HCT116 (cell line): ENCODE measurements at regions not wholly inside any gene's neighbourhood (a gene's known extent, or its start where the extent isn't known, plus 50 kb on each side); places are given as distances from the start of the nearest gene placed in this dataset.

ENCODE experiments used
- ATAC-seq: fragments of 200-7000 bp; cut with Tn5 transposase; 2 replicates; pipeline ENCODE4 v1.9.1; 2020; ENCODE audit warnings: mild to moderate bottlenecking, moderate library complexity
- BruUV-seq: library from RNA; stranded (reverse); fragments of 400-500 nt; replicated peaks from 2 replicates; lab custom pipeline; 2021; lab: Mats Ljungman, UMichigan
- CTCF ChIA-PET: fragments of 300-600 bp; sonication (Branson Sonifier 250); formaldehyde crosslinking; loops from one replicate; lab custom pipeline; 2021; ENCODE audit warnings: antibody characterized with exemption; lab: Charles Lee
- POLR2A ChIA-PET: fragments of 300-600, 350-600 bp; sonication (Branson Sonifier 250); formaldehyde crosslinking; loops from one replicate; lab custom pipeline; 2021; ENCODE audit warnings: antibody characterized with exemption; lab: Charles Lee
- RAD21 ChIA-PET, 2 experiments: fragments of 300-600 bp; sonication (Branson Sonifier 250); formaldehyde crosslinking; loops; one replicate each; lab custom pipeline; 2023; ENCODE audit warnings: low total read pairs in 2 of 2; ENCODE audit not compliant: uncharacterized antibody in 2 of 2, unreplicated experiment in 2 of 2, low non-redundant PET in 1 of 2; lab: Charles Lee
- DNase-seq: peaks from one replicate; pipeline ENCODE4 v3.0.0-alpha.2; 2010; ENCODE audit warnings: low read depth, low spot score
- H2AFZ ChIP-seq: fragments of 200-600 bp; shearing (Covaris generic), sonication (generic); 2 replicates; pipeline ENCODE4 v1.6.1; 2017; ENCODE audit warnings: low read depth, mixed run types, mixed read lengths, antibody characterized with exemption, low read length; ENCODE audit not compliant: poor library complexity, severe bottlenecking
- H3K27ac ChIP-seq: 2 replicates; pipeline ENCODE4 v1.5.1; 2012; ENCODE audit warnings: low read depth, low read length
- H3K27me3 ChIP-seq: fragments of 200-600 bp; sonication (generic); 2 replicates; pipeline ENCODE4 v1.6.1; 2016; ENCODE audit warnings: mixed run types, low read length, mixed read lengths; ENCODE audit not compliant: insufficient read depth
- H3K36me3 ChIP-seq, 2 experiments: fragments of 200-500 bp in 1 of 2; fragments of 200-600 bp in 1 of 2; sonication (Bioruptor generic) in 1 of 2; sonication (generic) in 1 of 2; 2 replicates each; pipeline versions ENCODE4 v1.5.1 to v1.6.1; 2014 to 2016; ENCODE audit warnings: low read length in 2 of 2, inconsistent platforms in 1 of 2, mixed read lengths in 1 of 2, mixed run types in 1 of 2; ENCODE audit not compliant: insufficient read depth in 2 of 2, control insufficient read depth in 1 of 2
- H3K4me1 ChIP-seq, 2 experiments: fragments of 200-600 bp in 1 of 2; sonication (generic) in 1 of 2; 2 replicates each; pipeline versions ENCODE4 v1.5.1 to v1.6.1; 2012 to 2017; ENCODE audit warnings: low read length in 2 of 2, inconsistent platforms in 1 of 2, mild to moderate bottlenecking in 1 of 2, mixed read lengths in 1 of 2, mixed run types in 1 of 2, moderate library complexity in 1 of 2; ENCODE audit not compliant: insufficient read depth in 2 of 2, control insufficient read depth in 1 of 2
- H3K4me2 ChIP-seq: fragments of 200-600 bp; sonication (generic); 2 replicates; pipeline ENCODE4 v1.6.1; 2017; ENCODE audit warnings: mixed run types, low read length, mixed read lengths
- H3K4me3 ChIP-seq, 2 experiments: fragments of 200-600 bp in 1 of 2; sonication (generic) in 1 of 2; replicated peaks in 1 of 2; 2 replicates each; pipeline ENCODE4 v1.5.1; 2011 to 2016; ENCODE audit warnings: low read length in 2 of 2, control low read depth in 1 of 2, low read depth in 1 of 2, mild to moderate bottlenecking in 1 of 2, mixed read lengths in 1 of 2, mixed run types in 1 of 2
- H3K79me2 ChIP-seq: fragments of 200-600 bp; sonication (generic); 2 replicates; pipeline ENCODE4 v1.6.1; 2017; ENCODE audit warnings: mild to moderate bottlenecking, mixed run types, low read length, moderate library complexity, mixed read lengths; ENCODE audit not compliant: insufficient read depth
- H3K9ac ChIP-seq: fragments of 200-600 bp; sonication (generic); 2 replicates; pipeline ENCODE4 v1.6.1; 2016; ENCODE audit warnings: low read length, mixed read lengths
- H3K9me2 ChIP-seq: fragments of 200-600 bp; sonication (generic), shearing (Covaris generic); 2 replicates; pipeline ENCODE4 v1.6.1; 2017; ENCODE audit warnings: mixed run types, mild to moderate bottlenecking, moderate library complexity; ENCODE audit not compliant: insufficient read depth
- H3K9me3 ChIP-seq, 2 experiments: fragments of 200-500 bp in 1 of 2; fragments of 200-600 bp in 1 of 2; sonication (Bioruptor generic) in 1 of 2; sonication (generic) in 1 of 2; 2 replicates each; pipeline ENCODE4 v1.6.1; 2014 to 2017; ENCODE audit warnings: low read length in 2 of 2, mixed read lengths in 2 of 2, inconsistent platforms in 1 of 2, low read depth in 1 of 2, mild to moderate bottlenecking in 1 of 2, mixed run types in 1 of 2, moderate library complexity in 1 of 2; ENCODE audit not compliant: control insufficient read depth in 1 of 2, insufficient read depth in 1 of 2
- H4K20me1 ChIP-seq: fragments of 200-600 bp; sonication (generic), shearing (Covaris generic); 2 replicates; pipeline ENCODE4 v1.6.1; 2017; ENCODE audit warnings: mixed run types, mild to moderate bottlenecking, moderate library complexity; ENCODE audit not compliant: insufficient read depth
- CEBPB ChIP-seq: IDR thresholded peaks from 2 replicates; pipeline ENCODE4 v1.6.1; 2012; ENCODE audit warnings: low read depth
- EGR1 ChIP-seq: IDR thresholded peaks from 2 replicates; pipeline ENCODE4 v1.6.1; 2012; ENCODE audit warnings: low read depth
- EZH2 ChIP-seq: fragments of 200-600 bp; sonication (generic); IDR thresholded peaks from 2 replicates; pipeline ENCODE4 v1.6.1; 2017; ENCODE audit warnings: antibody characterized with exemption, mixed run types
- MAX ChIP-seq: IDR thresholded peaks from 2 replicates; pipeline ENCODE4 v1.6.1; 2012
- POLR2AphosphoS5 ChIP-seq: IDR thresholded peaks from 2 replicates; pipeline ENCODE4 v1.6.1; 2011; ENCODE audit warnings: mild to moderate bottlenecking, low read depth, low read length, moderate library complexity
- RAD21 ChIP-seq: IDR thresholded peaks from 2 replicates; pipeline ENCODE4 v1.6.1; 2012; ENCODE audit warnings: low read depth, mild to moderate bottlenecking
- ZFX ChIP-seq: fragments of 450-650 bp; IDR thresholded peaks from 2 replicates; pipeline ENCODE4 v1.6.1; 2017
- intact Hi-C: fragments of 100-400 bp; cut with micrococcal nuclease; formaldehyde crosslinking; loops from 2 replicates; pipeline ENCODE4 v1.10.0; 2022
- TF ChIP-seq, protein P1 (sequence below): IDR thresholded peaks from 2 replicates; pipeline ENCODE4 v1.6.1; 2011; ENCODE audit warnings: mild to moderate bottlenecking, low read length, moderate library complexity; ENCODE audit not compliant: insufficient replicate concordance; ENCODE audit errors: extremely low read depth

GRCh38 chr5:143567583-143568504 is 164.4 kb upstream of the NR3C1 start:
- ATAC-seq: no peak

More at GRCh38 chr5:143567583-143568504, 164.4 kb upstream of the NR3C1 start:
- Histone ChIP-seq H3K27ac (no peak overlapping the region), H3K4me1 (no peaks in the 10 kb centered on the region), H3K4me3 (no peak overlapping the region), H3K36me3 (no peaks in the 10 kb centered on the region), H3K79me2 (no peaks in the 10 kb centered on the region), H4K20me1 (no peaks in the 10 kb centered on the region), H3K9me3 (no peaks in the 10 kb centered on the region), H3K4me2 (no peak overlapping the region), H3K9ac (no peak overlapping the region), H3K9me2 (no peaks in the 10 kb centered on the region), H3K27me3 (no peaks in the 10 kb centered on the region), H2AFZ (no peak overlapping the region)
- no peak for DNase-seq
- CTCF ChIA-PET: no interaction called here
- no TSS peak for BruUV-seq
- no peak for TF ChIP-seq POLR2AphosphoS5
- TF ChIP-seq, protein P1, sequence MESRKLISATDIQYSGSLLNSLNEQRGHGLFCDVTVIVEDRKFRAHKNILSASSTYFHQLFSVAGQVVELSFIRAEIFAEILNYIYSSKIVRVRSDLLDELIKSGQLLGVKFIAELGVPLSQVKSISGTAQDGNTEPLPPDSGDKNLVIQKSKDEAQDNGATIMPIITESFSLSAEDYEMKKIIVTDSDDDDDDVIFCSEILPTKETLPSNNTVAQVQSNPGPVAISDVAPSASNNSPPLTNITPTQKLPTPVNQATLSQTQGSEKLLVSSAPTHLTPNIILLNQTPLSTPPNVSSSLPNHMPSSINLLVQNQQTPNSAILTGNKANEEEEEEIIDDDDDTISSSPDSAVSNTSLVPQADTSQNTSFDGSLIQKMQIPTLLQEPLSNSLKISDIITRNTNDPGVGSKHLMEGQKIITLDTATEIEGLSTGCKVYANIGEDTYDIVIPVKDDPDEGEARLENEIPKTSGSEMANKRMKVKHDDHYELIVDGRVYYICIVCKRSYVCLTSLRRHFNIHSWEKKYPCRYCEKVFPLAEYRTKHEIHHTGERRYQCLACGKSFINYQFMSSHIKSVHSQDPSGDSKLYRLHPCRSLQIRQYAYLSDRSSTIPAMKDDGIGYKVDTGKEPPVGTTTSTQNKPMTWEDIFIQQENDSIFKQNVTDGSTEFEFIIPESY: no peak
- TF ChIP-seq RAD21: no peak
- no peak for TF ChIP-seq ZFX
- TF ChIP-seq CEBPB: no peak
- TF ChIP-seq EGR1: no peak
- no peak for TF ChIP-seq MAX
- no peak for TF ChIP-seq EZH2
- intact Hi-C loops: no loop called here
- RAD21 ChIA-PET: no interaction called here
- POLR2A ChIA-PET: no interaction called here
